Transverse colon (tissue), 3 donors: ENCODE measurements at regions not wholly inside any gene's neighbourhood (a gene's known extent, or its start where the extent isn't known, plus 50 kb on each side); places are given as distances from the start of the nearest gene placed in this dataset.

Experiments used
- EP300 ChIP-seq: sonication (generic); formaldehyde crosslinking; IDR thresholded peaks from one replicate; pipeline ENCODE4 v1.6.1; 2017; ENCODE audit warnings: antibody characterized with exemption, low read depth
- POLR2A ChIP-seq: fragments of 450-650 bp; IDR thresholded peaks from one replicate; pipeline ENCODE4 v1.6.1; 2016; ENCODE audit warnings: antibody characterized with exemption, mild to moderate bottlenecking, moderate library complexity
- TF ChIP-seq, protein P1 (sequence below), 5 experiments: fragments of 200-600 bp in 3 of 5; fragments of 450-650 bp in 2 of 5; sonication (generic) in 3 of 5; IDR thresholded peaks; 1 replicate in 2 of 5; 2 replicates in 3 of 5; pipeline ENCODE4 v1.5.1; 2016 to 2017; ENCODE audit warnings: antibody characterized with exemption in 5 of 5, inconsistent platforms in 3 of 5, mild to moderate bottlenecking in 2 of 5, moderate library complexity in 1 of 5

DNA sequence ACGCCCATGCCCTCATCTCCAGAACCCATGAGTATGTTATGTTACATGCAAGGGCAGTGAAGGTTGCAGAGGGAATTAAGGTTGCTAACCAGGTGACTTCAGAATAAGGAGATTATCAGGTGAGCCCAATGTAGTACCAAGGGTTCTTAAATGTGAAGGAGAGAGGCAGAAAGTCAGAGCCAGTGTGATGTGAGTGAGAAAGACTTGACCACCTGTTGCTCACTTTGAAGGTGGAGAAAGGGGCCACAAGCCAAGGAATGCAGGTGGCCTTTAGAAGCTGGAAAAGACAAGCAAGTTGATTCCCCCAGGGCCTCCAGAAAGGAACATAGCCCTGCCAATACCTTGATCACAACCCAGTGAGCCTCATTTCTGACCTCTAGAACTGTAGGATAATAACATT is 84.7 kb upstream of the CLDN14 start:
- TF ChIP-seq, protein P1, sequence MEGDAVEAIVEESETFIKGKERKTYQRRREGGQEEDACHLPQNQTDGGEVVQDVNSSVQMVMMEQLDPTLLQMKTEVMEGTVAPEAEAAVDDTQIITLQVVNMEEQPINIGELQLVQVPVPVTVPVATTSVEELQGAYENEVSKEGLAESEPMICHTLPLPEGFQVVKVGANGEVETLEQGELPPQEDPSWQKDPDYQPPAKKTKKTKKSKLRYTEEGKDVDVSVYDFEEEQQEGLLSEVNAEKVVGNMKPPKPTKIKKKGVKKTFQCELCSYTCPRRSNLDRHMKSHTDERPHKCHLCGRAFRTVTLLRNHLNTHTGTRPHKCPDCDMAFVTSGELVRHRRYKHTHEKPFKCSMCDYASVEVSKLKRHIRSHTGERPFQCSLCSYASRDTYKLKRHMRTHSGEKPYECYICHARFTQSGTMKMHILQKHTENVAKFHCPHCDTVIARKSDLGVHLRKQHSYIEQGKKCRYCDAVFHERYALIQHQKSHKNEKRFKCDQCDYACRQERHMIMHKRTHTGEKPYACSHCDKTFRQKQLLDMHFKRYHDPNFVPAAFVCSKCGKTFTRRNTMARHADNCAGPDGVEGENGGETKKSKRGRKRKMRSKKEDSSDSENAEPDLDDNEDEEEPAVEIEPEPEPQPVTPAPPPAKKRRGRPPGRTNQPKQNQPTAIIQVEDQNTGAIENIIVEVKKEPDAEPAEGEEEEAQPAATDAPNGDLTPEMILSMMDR (IDR thresholded peaks at IDR 0.05), result no peak
- no peak for TF ChIP-seq POLR2A
- TF ChIP-seq EP300, result no peak
